ENCODE measurements at regions not wholly inside any gene's neighbourhood (a gene's known extent, or its start where the extent isn't known, plus 50 kb on each side); places are given as distances from the start of the nearest gene placed in this dataset.
"Not testable (repeated sequence)": the region's sequence is repeated elsewhere in the genome, so short reads cannot be mapped to it uniquely, and the experiment has no call there.

DNA sequence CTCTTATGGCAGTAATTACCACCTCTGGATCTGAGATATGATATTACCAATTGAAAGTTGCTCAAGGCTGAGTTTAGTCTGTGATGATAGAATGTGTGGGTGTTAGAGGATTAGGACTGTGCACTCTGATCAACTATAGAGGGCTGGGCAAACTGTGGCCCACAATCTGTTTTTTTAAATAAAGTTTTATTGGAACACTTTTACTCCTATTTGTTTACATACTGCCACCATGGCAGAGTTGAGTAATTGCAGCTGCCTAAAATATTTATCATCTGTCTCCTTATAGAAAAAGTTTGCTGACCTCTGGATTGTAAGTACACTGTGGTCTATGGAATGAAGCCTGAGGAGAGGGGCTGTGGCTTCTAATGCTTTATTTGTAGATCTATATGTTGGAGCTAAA, 71.5 kb upstream of the N4BP1 start:
- TF ChIP-seq, protein P1, sequence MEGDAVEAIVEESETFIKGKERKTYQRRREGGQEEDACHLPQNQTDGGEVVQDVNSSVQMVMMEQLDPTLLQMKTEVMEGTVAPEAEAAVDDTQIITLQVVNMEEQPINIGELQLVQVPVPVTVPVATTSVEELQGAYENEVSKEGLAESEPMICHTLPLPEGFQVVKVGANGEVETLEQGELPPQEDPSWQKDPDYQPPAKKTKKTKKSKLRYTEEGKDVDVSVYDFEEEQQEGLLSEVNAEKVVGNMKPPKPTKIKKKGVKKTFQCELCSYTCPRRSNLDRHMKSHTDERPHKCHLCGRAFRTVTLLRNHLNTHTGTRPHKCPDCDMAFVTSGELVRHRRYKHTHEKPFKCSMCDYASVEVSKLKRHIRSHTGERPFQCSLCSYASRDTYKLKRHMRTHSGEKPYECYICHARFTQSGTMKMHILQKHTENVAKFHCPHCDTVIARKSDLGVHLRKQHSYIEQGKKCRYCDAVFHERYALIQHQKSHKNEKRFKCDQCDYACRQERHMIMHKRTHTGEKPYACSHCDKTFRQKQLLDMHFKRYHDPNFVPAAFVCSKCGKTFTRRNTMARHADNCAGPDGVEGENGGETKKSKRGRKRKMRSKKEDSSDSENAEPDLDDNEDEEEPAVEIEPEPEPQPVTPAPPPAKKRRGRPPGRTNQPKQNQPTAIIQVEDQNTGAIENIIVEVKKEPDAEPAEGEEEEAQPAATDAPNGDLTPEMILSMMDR (IDR thresholded peaks at IDR 0.05; ENCODE audit: insufficient read depth in 1 of 2, low read depth in 1 of 2, low read length in 1 of 2, severe bottlenecking in 1 of 2, unreplicated experiment in 1 of 2) = no peak
- Histone ChIP-seq H3K36me3 (ENCODE audit: control insufficient read depth, insufficient read depth, low read length) (no peaks in the 10 kb centered on the region), H3K4me3 (ENCODE audit: low read depth, low read length) (no peak overlapping the region), H3K27me3 (replicated peaks; ENCODE audit: control insufficient read depth, insufficient read depth, low read length) (no peaks in the 10 kb centered on the region), H3K9me3 (no peaks in the 10 kb centered on the region), H3K4me1 (no peaks in the 10 kb centered on the region)
- DNase-seq = no peak
- peaks cover 28% of the 10 kb centered on the region for H3K27me3 Mint-ChIP-seq (ENCODE audit: insufficient read depth, unreplicated experiment)
- intact Hi-C loops (cut with micrococcal nuclease; ENCODE audit: unreplicated experiment) = loop anchor here (10.0 kb wide), 1 partner anchor 603 kb away; the partner anchor contains the start of gene CBLN1
- no peaks in the 10 kb centered on the region for H3K9me3 Mint-ChIP-seq (ENCODE audit: unreplicated experiment)
- H3K4me1 Mint-ChIP-seq (ENCODE audit: low read depth, unreplicated experiment) = no peaks in the 10 kb centered on the region
- no peaks in the 10 kb centered on the region for H3K36me3 Mint-ChIP-seq (ENCODE audit: insufficient read depth, unreplicated experiment)
- BruUV-seq (replicated peaks) = no TSS peak
- ChIA-PET POLR2A (no interaction called here), CTCF (no interaction called here)
- no peak overlapping the region for H3K27ac Mint-ChIP-seq (ENCODE audit: unreplicated experiment)
- H3K4me3 Mint-ChIP-seq (ENCODE audit: unreplicated experiment) = no peak overlapping the region

DNA sequence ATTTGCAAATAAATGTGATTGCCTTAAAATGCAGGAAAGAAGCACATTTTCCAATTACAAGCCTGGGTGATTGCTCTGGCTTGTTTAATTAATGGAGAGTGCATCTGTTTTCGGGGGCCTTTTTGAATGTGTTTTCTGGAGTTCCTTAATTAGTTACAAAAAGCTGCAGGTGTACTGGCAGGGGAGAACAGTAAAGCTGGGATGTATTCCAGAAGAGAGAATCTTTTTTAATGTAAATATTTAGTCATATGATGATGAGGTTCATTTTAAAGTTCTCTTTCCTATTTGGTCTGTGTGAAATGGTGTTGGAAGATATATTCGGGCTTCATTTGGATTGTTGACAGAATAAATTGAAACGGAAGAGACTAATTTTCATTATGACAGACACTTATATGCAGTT, 70.9 kb upstream of the N4BP1 start:
- Mint-ChIP-seq H3K4me1 (ENCODE audit: low read depth, unreplicated experiment) (no peaks in the 10 kb centered on the region), H3K36me3 (ENCODE audit: insufficient read depth, unreplicated experiment) (no peaks in the 10 kb centered on the region), H3K4me3 (ENCODE audit: unreplicated experiment) (no peak overlapping the region), H3K27me3 (ENCODE audit: insufficient read depth, unreplicated experiment) (peaks cover 21% of the 10 kb centered on the region), H3K27ac (ENCODE audit: unreplicated experiment) (no peak overlapping the region), H3K9me3 (ENCODE audit: unreplicated experiment) (no peaks in the 10 kb centered on the region)
- intact Hi-C loops (cut with micrococcal nuclease; ENCODE audit: unreplicated experiment) = loop anchor here (10.0 kb wide), 1 partner anchor 604 kb away; the partner anchor contains the start of gene CBLN1
- no peak for DNase-seq
- BruUV-seq (replicated peaks) = no TSS peak
- H3K27me3 ChIP-seq (replicated peaks; ENCODE audit: control insufficient read depth, insufficient read depth, low read length) = no peaks in the 10 kb centered on the region
- H3K4me1 ChIP-seq = no peaks in the 10 kb centered on the region
- TF ChIP-seq, protein P1 (IDR thresholded peaks at IDR 0.05; ENCODE audit: insufficient read depth in 1 of 2, low read depth in 1 of 2, low read length in 1 of 2, severe bottlenecking in 1 of 2, unreplicated experiment in 1 of 2) = no peak
- H3K4me3 ChIP-seq (ENCODE audit: low read depth, low read length) = no peak overlapping the region
- no peaks in the 10 kb centered on the region for H3K36me3 ChIP-seq (ENCODE audit: control insufficient read depth, insufficient read depth, low read length)
- ChIA-PET CTCF (no interaction called here), POLR2A (no interaction called here)
- no peaks in the 10 kb centered on the region for H3K9me3 ChIP-seq

DNA sequence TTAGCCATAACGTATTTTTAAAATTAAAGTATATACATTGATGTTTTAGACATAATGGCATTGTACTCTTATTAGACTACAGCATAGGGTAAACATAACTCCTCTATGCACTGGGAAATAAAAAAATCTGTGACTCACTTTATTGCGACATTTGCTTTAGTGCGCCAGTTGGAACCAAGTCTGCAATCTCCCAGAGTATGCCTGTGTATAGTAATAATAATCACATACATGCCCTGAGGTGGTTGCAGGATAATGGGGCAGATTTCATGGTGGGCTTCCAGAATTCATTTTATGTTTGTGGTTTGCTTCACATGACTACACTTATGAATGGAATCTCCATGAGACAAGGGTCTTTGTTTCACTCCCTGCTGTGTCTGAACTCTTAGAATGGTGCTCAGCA, 66.9 kb upstream of the N4BP1 start:
- no peak overlapping the region for H3K4me3 Mint-ChIP-seq (ENCODE audit: unreplicated experiment)
- BruUV-seq (replicated peaks) = no TSS peak
- H3K4me3 ChIP-seq (ENCODE audit: low read depth, low read length) = no peak overlapping the region
- intact Hi-C loops (cut with micrococcal nuclease; ENCODE audit: unreplicated experiment) = no loop called here
- H3K36me3 Mint-ChIP-seq (ENCODE audit: insufficient read depth, unreplicated experiment) = no peaks in the 10 kb centered on the region
- no peak overlapping the region for H3K27ac Mint-ChIP-seq (ENCODE audit: unreplicated experiment)
- H3K9me3 Mint-ChIP-seq (ENCODE audit: unreplicated experiment) = peaks cover 9% of the 10 kb centered on the region
- no peaks in the 10 kb centered on the region for H3K4me1 Mint-ChIP-seq (ENCODE audit: low read depth, unreplicated experiment)
- TF ChIP-seq, protein P1 (IDR thresholded peaks at IDR 0.05; ENCODE audit: insufficient read depth in 1 of 2, low read depth in 1 of 2, low read length in 1 of 2, severe bottlenecking in 1 of 2, unreplicated experiment in 1 of 2) = no peak
- ChIA-PET CTCF (no interaction called here), POLR2A (no interaction called here)
- no peaks in the 10 kb centered on the region for H3K4me1 ChIP-seq
- no peaks in the 10 kb centered on the region for H3K27me3 ChIP-seq (replicated peaks; ENCODE audit: control insufficient read depth, insufficient read depth, low read length)
- no peaks in the 10 kb centered on the region; the same call in 1 of the 2 replicates for H3K9me3 ChIP-seq
- H3K36me3 ChIP-seq (ENCODE audit: control insufficient read depth, insufficient read depth, low read length) = no peaks in the 10 kb centered on the region
- peaks cover 16% of the 10 kb centered on the region for H3K27me3 Mint-ChIP-seq (ENCODE audit: insufficient read depth, unreplicated experiment)
- DNase-seq = no peak

DNA sequence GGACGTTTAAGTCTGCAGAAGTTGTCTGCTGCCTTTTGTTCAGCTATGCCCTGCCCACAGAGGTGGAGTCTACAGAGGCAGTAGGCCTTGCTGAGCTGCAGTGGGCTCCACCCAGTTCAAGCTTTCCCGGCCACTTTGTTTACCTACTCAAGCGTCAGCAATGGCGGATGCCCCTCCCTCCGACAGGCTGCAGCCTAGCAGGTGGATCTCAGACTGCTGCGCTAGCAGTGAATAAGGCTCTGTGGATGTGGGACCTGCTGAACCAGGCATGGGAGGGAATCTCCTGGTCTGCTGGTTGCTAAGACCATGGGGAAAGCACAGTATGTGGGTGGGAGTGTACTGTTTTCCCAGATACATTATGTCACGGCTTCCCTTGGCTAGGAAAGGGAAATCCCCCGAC, 58.2 kb upstream of the N4BP1 start:
- H3K27ac Mint-ChIP-seq (ENCODE audit: unreplicated experiment); H3K4me3 ChIP-seq (ENCODE audit: low read depth, low read length); H3K9me3 Mint-ChIP-seq (ENCODE audit: unreplicated experiment); H3K4me1 ChIP-seq; H3K36me3 ChIP-seq (ENCODE audit: control insufficient read depth, insufficient read depth, low read length); H3K4me3 Mint-ChIP-seq (ENCODE audit: unreplicated experiment); CTCF ChIA-PET; H3K36me3 Mint-ChIP-seq (ENCODE audit: insufficient read depth, unreplicated experiment); BruUV-seq (replicated peaks); H3K4me1 Mint-ChIP-seq (ENCODE audit: low read depth, unreplicated experiment); H3K27me3 ChIP-seq (replicated peaks; ENCODE audit: control insufficient read depth, insufficient read depth, low read length); POLR2A ChIA-PET; intact Hi-C loops (cut with micrococcal nuclease; ENCODE audit: unreplicated experiment); H3K9me3 ChIP-seq: not testable (repeated sequence)
- peak in 1 of 2 experiments; percentile 24 for DNase-seq
- peaks cover 16% of the 10 kb centered on the region for H3K27me3 Mint-ChIP-seq (ENCODE audit: insufficient read depth, unreplicated experiment)

Measured in Caco-2 (cell line).